GM12865 (cell line): ENCODE measurements at regions not wholly inside any gene's neighbourhood (a gene's known extent, or its start where the extent isn't known, plus 50 kb on each side); places are given as distances from the start of the nearest gene placed in this dataset.

Experiments used
- DNase-seq: peaks from one replicate; pipeline ENCODE4 v3.0.0; 2010; ENCODE audit warnings: low read depth
- H3K4me3 ChIP-seq: 2 replicates; pipeline ENCODE4 v1.5.1; 2011; ENCODE audit warnings: mild to moderate bottlenecking, low read depth, low read length, control low read depth
- CTCF ChIP-seq: IDR thresholded peaks from 2 replicates; pipeline ENCODE4 v1.5.1; 2011; ENCODE audit warnings: low read length, control low read depth, low read depth, inconsistent platforms; ENCODE audit not compliant: insufficient read depth; ENCODE audit errors: missing control alignments

- no peak for DNase-seq
These were observed 140.1 kb upstream of the SMIM31 start for GRCh38 chr4:164613792-164614191.

DNA sequence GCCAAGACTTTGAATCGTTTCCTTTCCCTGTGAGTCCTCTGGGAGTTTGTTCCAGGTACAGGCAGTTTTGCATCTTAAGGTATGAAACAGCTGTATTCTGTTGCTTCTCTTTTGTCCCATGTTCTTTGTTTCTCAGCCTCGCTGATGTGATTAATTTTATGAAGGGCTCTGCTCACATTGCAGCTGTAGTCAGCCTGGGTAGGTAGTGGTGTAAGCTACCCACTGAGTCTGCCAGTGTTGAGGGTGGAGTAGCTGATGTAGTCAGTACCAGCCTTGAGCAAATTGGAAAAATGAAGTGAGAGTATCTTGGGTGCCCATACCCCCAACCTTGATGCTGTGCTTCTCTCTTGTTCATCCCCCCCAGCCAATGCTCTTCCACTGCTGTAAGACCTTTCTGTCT is 139.6 kb upstream of the SMIM31 start:
- no peak for DNase-seq

More at GRCh38 chr4:164613792-164614191, 140.1 kb upstream of the SMIM31 start:
- no peak overlapping the region for H3K4me3 ChIP-seq
- no peak for TF ChIP-seq CTCF

GRCh38 chr4:164614999-164615398 is 138.9 kb upstream of the SMIM31 start:
- no peak overlapping the region for H3K4me3 ChIP-seq
- no peak for TF ChIP-seq CTCF
- DNase-seq, result no peak

More for the DNA sequence above, 139.6 kb upstream of the SMIM31 start:
- TF ChIP-seq CTCF, result no peak
- no peak overlapping the region for H3K4me3 ChIP-seq

GRCh38 chr4:164615964-164616363 is 138.0 kb upstream of the SMIM31 start:
- no peak for TF ChIP-seq CTCF
- DNase-seq, result peak; percentile 12
- H3K4me3 ChIP-seq, result no peak overlapping the region

- no peak for TF ChIP-seq CTCF
- H3K4me3 ChIP-seq, result no peak overlapping the region
- DNase-seq, result no peak
These were observed 137.0 kb upstream of the SMIM31 start for GRCh38 chr4:164616961-164617360.

DNA sequence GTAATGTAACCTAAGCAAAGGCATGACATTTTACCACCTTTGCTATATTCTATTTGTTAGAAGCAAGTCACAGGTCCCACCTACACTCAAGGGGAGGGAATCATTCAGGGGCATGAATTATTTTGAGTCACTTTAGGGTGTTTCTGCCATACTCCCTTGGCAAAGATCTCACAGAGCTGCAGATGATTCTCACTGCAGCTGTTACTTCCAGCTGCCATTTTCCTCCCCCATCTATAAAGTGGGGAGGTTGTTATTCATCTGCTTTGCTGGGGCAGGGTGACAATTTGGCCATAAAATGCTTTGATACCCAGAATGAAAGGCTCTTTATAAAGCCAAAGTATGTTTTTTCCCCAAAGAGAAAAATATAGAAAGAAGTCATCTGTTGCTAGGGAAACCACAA is 136.5 kb upstream of the SMIM31 start:
- DNase-seq, result no peak
- H3K4me3 ChIP-seq, result no peak overlapping the region
- TF ChIP-seq CTCF, result no peak

GRCh38 chr4:164617911-164618310 is 136.0 kb upstream of the SMIM31 start:
- no peak for DNase-seq
- TF ChIP-seq CTCF, result no peak
- H3K4me3 ChIP-seq, result no peak overlapping the region
